SHP77 treated with DMSO at 0.1 percent for 48 hours (cell line): ENCODE measurements at regions not wholly inside any gene's neighbourhood (a gene's known extent, or its start where the extent isn't known, plus 50 kb on each side); places are given as distances from the start of the nearest gene placed in this dataset.

Source experiments
- DNase-seq: peaks from one replicate; lab custom pipeline; 2025; lab: John Stamatoyannopoulos, UW

GRCh38 chr3:31004025-31004678 lies 109.7 kb upstream of the GADL1 start:
- DNase-seq, result no peak

GRCh38 chr3:31008994-31009393 lies 114.5 kb upstream of the GADL1 start:
- DNase-seq, result no peak

DNA sequence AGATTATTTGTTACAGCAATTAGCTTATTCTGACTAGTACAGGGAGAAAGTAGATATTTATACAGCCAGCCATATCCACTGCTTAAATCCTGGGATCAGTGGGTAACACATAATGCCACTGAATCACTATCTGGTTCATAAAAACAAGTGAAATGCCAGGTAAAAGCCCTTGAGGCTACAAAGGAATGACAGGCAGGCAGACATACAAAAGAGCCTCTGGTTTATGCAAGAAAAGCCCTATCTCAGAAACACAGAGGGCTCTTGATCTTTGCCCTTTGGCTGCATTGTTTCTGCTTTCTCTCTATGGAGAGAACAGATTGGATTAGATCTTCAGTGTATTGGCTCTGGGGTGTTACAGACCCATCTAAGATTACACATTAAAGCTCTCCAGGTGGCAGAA lies 115.4 kb upstream of the GADL1 start:
- DNase-seq, result no peak

DNA sequence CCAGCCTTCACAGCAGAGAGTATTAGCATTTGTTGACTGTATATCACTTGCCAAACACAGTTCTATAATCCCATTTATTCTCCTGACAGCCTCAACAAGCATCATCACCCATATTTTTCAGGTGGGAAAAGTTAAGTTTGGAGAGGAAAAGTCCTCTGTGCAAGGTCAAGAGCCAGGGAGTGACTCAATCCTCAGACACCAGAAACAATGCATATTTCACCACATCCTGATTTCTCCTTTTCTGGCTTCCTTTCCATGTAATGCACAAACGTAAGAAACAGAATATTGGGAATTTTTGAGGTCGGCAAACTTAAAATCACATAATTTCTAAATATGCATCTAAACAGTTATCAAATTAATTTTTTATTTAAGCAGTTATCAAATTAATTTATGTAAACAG lies 116.0 kb upstream of the GADL1 start:
- no peak for DNase-seq

GRCh38 chr3:31011380-31011779 lies 116.9 kb upstream of the GADL1 start:
- peak; percentile 86 for DNase-seq

DNA sequence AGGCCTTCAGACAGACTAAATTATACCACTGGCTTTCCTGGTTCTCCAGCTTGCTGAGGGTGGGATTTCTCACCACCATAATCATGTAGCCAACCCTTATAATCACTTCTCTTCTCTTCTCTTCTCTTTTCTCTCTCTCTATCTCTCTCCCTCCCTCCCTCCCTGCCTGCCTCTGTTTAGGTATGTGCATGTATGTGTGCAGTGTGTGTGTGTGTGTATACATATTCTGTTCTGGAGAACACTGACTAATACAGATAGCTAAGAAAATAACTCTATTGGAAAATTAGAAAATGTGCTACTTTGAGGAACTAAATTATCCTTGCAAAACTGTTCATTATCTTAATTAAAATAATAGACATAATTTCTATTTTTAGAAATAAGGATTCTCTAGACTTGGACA lies 118.6 kb upstream of the GADL1 start:
- no peak for DNase-seq

DNA sequence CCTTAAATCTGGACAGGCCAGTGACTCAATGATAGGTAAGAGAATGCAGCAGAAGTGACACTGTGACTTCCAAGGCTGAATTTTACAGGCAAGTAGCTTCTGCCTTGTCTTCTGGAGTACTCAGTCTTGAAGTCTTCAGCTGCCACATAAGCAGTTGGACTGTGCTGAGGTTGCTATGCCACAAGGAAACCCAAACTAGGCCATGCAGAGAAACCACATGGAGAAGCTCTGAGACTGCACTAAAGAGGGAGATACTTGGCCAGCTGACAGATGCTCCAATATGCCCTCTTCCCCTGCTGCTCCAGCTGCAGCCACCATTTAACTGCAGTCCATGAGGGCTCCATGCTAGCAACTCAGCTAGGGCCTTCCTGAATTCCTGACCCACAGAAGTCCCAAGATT lies 119.4 kb upstream of the GADL1 start:
- no peak for DNase-seq

GRCh38 chr3:31014317-31015040 lies 120.0 kb upstream of the GADL1 start:
- DNase-seq, result no peak

DNA sequence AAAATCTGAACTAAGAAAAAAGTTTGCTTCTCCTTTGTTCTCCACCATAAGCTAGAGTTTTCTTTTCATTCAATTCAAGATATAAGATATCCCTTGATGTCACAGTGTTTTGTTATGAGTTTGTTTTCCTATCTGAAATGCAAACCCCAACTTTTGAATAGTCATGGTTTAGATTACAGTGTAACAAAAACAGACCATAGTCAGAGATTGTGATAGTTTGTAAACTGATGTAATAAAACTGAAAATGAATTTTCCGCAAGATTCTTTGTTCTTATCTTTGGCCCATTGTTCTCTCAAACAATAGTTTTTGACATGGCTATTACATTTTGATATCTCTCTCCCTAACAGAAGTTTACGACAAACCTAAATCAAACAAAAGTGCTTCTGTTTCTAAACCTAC lies 121.7 kb upstream of the GADL1 start:
- no peak for DNase-seq

DNA sequence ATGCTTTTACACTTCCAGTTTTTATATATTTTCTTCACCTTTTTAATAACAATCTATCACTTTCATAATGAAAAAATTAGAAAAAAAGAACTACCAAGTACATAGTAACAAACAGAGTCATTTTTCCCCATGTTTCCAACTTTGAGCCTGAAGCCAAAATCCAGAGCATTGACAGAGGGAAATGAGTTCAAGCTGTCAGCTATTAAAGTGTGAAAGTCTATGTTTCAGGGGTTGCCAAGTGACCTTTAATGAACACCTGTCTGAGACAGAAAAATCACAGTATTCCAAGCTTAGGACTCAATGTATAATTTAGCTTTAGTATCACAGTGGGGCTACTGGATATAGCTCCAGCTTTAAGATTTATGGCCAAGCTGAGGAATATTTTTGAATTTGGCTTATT lies 128.3 kb upstream of the GADL1 start:
- no peak for DNase-seq

- DNase-seq, result no peak
Measured at GRCh38 chr3:31025541-31025940, 131.1 kb upstream of the GADL1 start.

DNA sequence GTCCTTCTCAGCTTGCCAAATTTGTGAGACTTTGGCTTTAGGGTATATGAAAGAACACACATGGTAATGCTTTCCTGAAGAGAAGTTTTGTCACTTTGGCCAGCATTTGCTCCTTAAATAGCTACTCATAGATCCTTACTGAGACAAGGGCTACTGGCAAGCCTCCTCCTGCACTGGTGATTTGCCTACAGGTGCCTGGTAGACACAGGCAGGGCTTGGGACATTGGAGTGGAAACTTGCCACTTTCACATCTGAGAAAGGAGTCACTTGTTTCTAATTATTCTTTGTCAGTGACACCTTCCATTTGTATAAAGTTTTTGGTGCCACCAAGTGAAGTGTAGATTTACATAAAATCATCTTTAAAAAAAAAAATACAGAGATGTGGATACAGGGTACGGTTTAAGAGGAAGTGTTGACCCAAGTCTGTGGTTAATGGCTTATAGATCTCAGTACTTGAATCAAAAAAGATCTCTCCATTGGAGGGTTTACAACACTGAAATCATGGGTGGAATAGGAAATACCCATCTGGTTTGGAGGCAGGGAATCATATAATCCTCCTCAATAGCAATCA lies 132.8 kb upstream of the GADL1 start:
- no peak for DNase-seq

- no peak for DNase-seq
Measured at GRCh38 chr3:31027914-31028313, 133.5 kb upstream of the GADL1 start.

DNA sequence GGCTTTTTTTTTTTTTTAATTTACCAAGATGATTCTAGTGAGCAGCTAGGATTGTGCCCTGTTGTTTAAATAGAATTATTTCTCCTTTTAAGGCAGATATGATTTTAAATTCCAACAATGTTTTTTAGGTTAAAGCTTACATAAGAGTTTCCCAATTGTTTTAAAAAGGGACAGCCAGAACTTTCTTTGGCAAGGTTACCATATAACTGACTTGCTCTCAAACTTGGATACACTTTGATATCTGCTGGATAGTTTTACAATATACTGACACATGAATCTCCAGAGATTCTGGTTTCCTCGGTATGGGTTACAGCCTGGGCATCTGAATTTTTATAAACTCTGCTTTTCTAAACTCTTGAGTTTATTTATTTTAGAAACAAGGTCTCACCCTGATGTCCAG lies 134.3 kb upstream of the GADL1 start:
- DNase-seq, result no peak

DNA sequence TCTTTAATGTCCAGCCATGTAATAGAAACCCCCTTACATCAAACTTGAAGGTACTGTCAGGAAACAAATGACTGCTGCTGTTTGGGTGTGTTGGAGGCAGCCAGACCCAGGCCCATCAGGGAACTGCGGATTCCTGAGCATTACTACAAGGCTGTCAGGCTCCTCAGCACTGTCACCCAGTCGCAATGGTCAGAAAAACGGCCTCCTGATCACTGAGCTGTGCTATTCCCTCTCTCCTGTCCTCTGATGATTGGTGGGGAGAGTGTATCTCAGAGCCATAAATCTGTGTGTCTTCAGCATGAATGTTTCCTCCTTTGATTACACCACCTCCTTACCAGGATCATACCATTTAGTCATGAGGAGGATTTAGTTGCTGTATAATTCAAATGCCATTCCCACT lies 135.2 kb upstream of the GADL1 start:
- no peak for DNase-seq

DNA sequence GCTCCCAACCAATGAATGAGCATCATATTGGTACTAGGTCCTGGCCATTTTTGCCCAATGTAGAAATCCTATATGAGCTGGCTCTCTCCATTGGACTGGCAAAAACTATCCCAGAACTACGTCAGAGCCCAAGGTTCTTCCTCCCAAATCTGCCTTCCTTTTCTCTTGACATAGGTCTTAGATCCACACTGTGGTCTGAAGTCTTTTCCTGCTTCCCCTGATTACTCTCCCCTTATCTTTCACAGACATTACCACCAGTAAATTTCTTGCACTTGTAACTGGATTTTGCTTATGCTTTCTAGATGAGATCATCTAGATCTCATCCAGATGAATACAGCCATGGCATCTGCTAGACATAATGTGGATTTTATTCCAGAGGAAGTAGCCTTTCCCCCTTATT lies 141.2 kb upstream of the GADL1 start:
- no peak for DNase-seq

GRCh38 chr3:31038086-31038739 lies 143.8 kb upstream of the GADL1 start:
- DNase-seq, result no peak

DNA sequence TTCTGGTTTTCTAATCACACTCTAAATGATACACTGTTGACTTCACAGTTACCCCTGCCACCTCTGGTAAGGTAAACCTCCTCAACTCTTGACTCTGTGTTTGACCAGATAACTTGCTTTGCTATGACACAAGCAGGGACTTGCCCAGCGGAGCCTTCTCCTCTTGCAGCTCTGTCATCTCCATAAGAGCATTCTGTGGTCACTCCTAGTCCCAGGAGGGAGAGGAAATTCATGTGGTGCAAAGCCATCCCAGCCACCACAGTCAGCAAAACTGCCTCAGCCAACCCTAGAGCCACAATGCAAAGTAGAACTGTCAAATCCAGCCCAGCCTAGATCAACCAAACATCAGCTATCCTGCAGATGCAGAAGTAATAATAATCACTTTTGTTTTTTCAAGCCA lies 144.7 kb upstream of the GADL1 start:
- no peak for DNase-seq

GRCh38 chr3:31041161-31041978 lies 146.9 kb upstream of the GADL1 start:
- no peak for DNase-seq

DNA sequence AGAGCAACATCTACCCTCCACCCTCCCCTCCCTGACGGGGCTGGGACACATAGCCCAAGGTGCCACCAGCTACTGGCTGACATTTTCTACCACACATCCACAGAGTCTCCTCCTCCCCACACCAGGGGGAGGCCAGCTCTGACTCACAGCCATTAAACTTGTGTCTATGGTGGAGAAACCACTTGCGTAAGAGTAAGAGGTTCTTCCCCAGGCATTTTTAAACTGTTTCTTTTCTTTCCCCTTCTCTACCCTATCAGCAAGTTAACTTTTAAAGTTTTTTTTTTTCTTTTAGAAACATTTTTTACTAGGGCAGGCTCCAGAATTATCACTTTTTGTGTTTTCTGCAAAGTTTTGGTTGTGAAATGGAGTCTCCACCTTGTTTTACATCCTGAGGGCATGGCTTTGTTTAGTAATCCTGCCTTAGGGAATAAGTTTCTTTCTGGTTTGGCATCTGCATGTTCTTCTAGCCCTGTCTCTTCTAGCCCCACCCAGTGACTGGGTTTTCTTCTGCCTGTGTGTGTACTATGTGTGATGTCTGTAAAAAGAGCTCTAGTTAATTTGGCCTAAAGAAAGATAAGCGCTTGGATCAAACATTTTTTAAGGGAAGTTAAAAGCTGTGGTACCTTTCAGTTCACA lies 148.8 kb upstream of the GADL1 start:
- DNase-seq, result no peak

DNA sequence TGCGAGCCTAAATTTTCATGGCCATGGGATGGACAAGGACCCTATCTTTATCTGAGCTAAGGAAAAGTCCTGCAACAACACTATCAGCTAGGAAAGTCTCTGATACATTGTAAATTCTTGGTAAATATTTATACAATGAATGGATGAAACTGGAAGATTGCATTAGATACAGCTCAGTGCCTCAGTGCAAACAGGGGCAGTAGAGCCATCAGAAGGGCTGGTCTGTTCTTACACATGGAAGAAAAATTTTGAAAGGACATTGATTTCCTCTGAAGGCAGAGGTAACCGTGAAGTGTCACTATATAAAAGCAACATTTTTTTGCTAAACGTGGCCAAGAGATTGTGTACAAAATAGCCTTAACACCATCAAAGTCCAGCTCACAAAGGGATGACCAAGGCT lies 153.2 kb upstream of the GADL1 start:
- DNase-seq, result no peak

- no peak for DNase-seq
Measured at GRCh38 chr3:31048143-31048542, 153.7 kb upstream of the GADL1 start.
